Kasumi-1 (cell line): ENCODE measurements at regions not wholly inside any gene's neighbourhood (a gene's known extent, or its start where the extent isn't known, plus 50 kb on each side); places are given as distances from the start of the nearest gene placed in this dataset.
"Not testable (repeated sequence)": the region's sequence is repeated elsewhere in the genome, so short reads cannot be mapped to it uniquely, and the experiment has no call there.

Source experiments
- DNase-seq, 2 experiments: peaks; one replicate each; lab custom pipeline; 2025; lab: John Stamatoyannopoulos, UW

- no peak for DNase-seq
Measured at GRCh38 chr6:22349051-22349450, 52.2 kb upstream of the PRL start.

- DNase-seq, result no peak
Measured at GRCh38 chr6:22349528-22349927, 52.7 kb upstream of the PRL start.

GRCh38 chr6:22350109-22350508, 53.3 kb upstream of the PRL start:
- no peak for DNase-seq

GRCh38 chr6:22353101-22353500, 56.3 kb upstream of the PRL start:
- DNase-seq, result no peak

GRCh38 chr6:22356362-22356940, 59.6 kb upstream of the PRL start:
- no peak for DNase-seq

GRCh38 chr6:22357724-22358189, 60.9 kb upstream of the PRL start:
- DNase-seq, result no peak

- DNase-seq, result no peak
Measured at GRCh38 chr6:22361576-22361975, 64.7 kb upstream of the PRL start.

GRCh38 chr6:22362361-22362760, 65.5 kb upstream of the PRL start:
- no peak for DNase-seq

GRCh38 chr6:22363166-22363713, 66.4 kb upstream of the PRL start:
- no peak for DNase-seq

GRCh38 chr6:22363714-22364239, 66.9 kb upstream of the PRL start:
- no peak for DNase-seq

GRCh38 chr6:22364306-22364705, 67.5 kb upstream of the PRL start:
- DNase-seq, result no peak

- no peak for DNase-seq
Measured at GRCh38 chr6:22366214-22366613, 69.4 kb upstream of the PRL start.

GRCh38 chr6:22367346-22367745, 70.5 kb upstream of the PRL start:
- no peak for DNase-seq

GRCh38 chr6:22368794-22369193, 72.0 kb upstream of the PRL start:
- DNase-seq, result no peak

- DNase-seq, result no peak
Measured at GRCh38 chr6:22372922-22373321, 76.1 kb upstream of the PRL start.

- DNase-seq, result not testable (repeated sequence)
Measured at GRCh38 chr6:22374950-22375349, 78.1 kb upstream of the PRL start.

- DNase-seq, result not testable (repeated sequence)
Measured at GRCh38 chr6:22376293-22376692, 79.5 kb upstream of the PRL start.

- DNase-seq, result not testable (repeated sequence)
Measured at GRCh38 chr6:22378536-22378935, 81.7 kb upstream of the PRL start.

GRCh38 chr6:22380236-22380635, 83.4 kb upstream of the PRL start:
- no peak for DNase-seq

- no peak for DNase-seq
Measured at GRCh38 chr6:22381845-22382544, 85.2 kb upstream of the PRL start.

GRCh38 chr6:22383016-22383415, 86.2 kb upstream of the PRL start:
- DNase-seq, result no peak

- DNase-seq, result no peak
Measured at GRCh38 chr6:22392711-22393110, 95.9 kb upstream of the PRL start.

GRCh38 chr6:22394691-22395090, 97.9 kb upstream of the PRL start:
- no peak for DNase-seq
